Activated T-cell treated with anti-CD3 and anti-CD28 coated beads, Interleukin-2, amount 50 U/mL, for 4 hours (primary cell): ENCODE measurements at regions not wholly inside any gene's neighbourhood (a gene's known extent, or its start where the extent isn't known, plus 50 kb on each side); places are given as distances from the start of the nearest gene placed in this dataset.

ENCODE experiments used
- ATAC-seq, 2 donors: fragments of 200-7000 bp; cut with Tn5 transposase; one replicate each; pipeline ENCODE4 v1.10.0; 2021
- DNase-seq: peaks from one replicate; pipeline ENCODE4 v3.0.0-alpha.2; 2020
- H3K27me3 Mint-ChIP-seq: one replicate; pipeline ENCODE4 v1.8.0; 2021; ENCODE audit warnings: low read depth, mixed read lengths
- H3K36me3 Mint-ChIP-seq: one replicate; pipeline ENCODE4 v1.8.0; 2022; ENCODE audit warnings: mixed read lengths; ENCODE audit not compliant: insufficient read depth
- H3K4me1 Mint-ChIP-seq: one replicate; pipeline ENCODE4 v1.8.0; 2021; ENCODE audit warnings: low read depth, mixed read lengths
- H3K4me3 Mint-ChIP-seq: one replicate; pipeline ENCODE4 v1.8.0; 2021; ENCODE audit warnings: mild to moderate bottlenecking, moderate library complexity, mixed read lengths
- H3K9me3 Mint-ChIP-seq: one replicate; pipeline ENCODE4 v1.8.0; 2021; ENCODE audit warnings: mixed read lengths

GRCh38 chr6:170101281-170102035 is 189.4 kb downstream of the DLL1 start:
- no peak for DNase-seq
- Mint-ChIP-seq H3K36me3 (no peaks in the 10 kb centered on the region), H3K9me3 (peaks cover 7% of the 10 kb centered on the region)

GRCh38 chr6:170100046-170100445 is 190.8 kb downstream of the DLL1 start:
- Mint-ChIP-seq H3K36me3 (no peaks in the 10 kb centered on the region), H3K4me1 (no peaks in the 10 kb centered on the region), H3K9me3 (peaks cover 7% of the 10 kb centered on the region), H3K27me3 (peaks cover 10% of the 10 kb centered on the region), H3K4me3 (no peak overlapping the region)
- ATAC-seq (no peak), DNase-seq (no peak)

More at GRCh38 chr6:170101281-170102035, 189.4 kb downstream of the DLL1 start:
- peaks cover 8% of the 10 kb centered on the region for H3K27me3 Mint-ChIP-seq
- H3K4me3 Mint-ChIP-seq = no peak overlapping the region
- ATAC-seq = no peak
- no peaks in the 10 kb centered on the region for H3K4me1 Mint-ChIP-seq

- H3K9me3 Mint-ChIP-seq = peaks cover 7% of the 10 kb centered on the region
- ATAC-seq (no peak), DNase-seq (no peak)
- H3K36me3 Mint-ChIP-seq = no peaks in the 10 kb centered on the region
- peaks cover 10% of the 10 kb centered on the region for H3K27me3 Mint-ChIP-seq
- no peaks in the 10 kb centered on the region for H3K4me1 Mint-ChIP-seq
- no peak overlapping the region for H3K4me3 Mint-ChIP-seq
These were observed 191.5 kb downstream of the DLL1 start for GRCh38 chr6:170099387-170099786.

GRCh38 chr6:170098428-170099170 is 192.3 kb downstream of the DLL1 start:
- ATAC-seq (no peak), DNase-seq (no peak)
- Mint-ChIP-seq H3K9me3 (peaks cover 7% of the 10 kb centered on the region), H3K4me1 (no peaks in the 10 kb centered on the region), H3K27me3 (peaks cover 10% of the 10 kb centered on the region), H3K36me3 (no peaks in the 10 kb centered on the region), H3K4me3 (no peak overlapping the region)

GRCh38 chr6:170097505-170098427 is 193.1 kb downstream of the DLL1 start:
- DNase-seq (no peak), ATAC-seq (no peak)
- H3K27me3 Mint-ChIP-seq = peaks cover 10% of the 10 kb centered on the region
- no peaks in the 10 kb centered on the region for H3K36me3 Mint-ChIP-seq
- peaks cover 7% of the 10 kb centered on the region for H3K9me3 Mint-ChIP-seq
- H3K4me3 Mint-ChIP-seq = no peak overlapping the region
- H3K4me1 Mint-ChIP-seq = no peaks in the 10 kb centered on the region

- H3K4me3 Mint-ChIP-seq = no peak overlapping the region
- H3K36me3 Mint-ChIP-seq = no peaks in the 10 kb centered on the region
- peaks cover 10% of the 10 kb centered on the region for H3K27me3 Mint-ChIP-seq
- DNase-seq = no peak
- ATAC-seq = no peak
- no peaks in the 10 kb centered on the region for H3K4me1 Mint-ChIP-seq
- peaks cover 7% of the 10 kb centered on the region for H3K9me3 Mint-ChIP-seq
These were observed 193.9 kb downstream of the DLL1 start for GRCh38 chr6:170096803-170097504.

- DNase-seq = no peak
These were observed 194.6 kb downstream of the DLL1 start for GRCh38 chr6:170096191-170096802.

GRCh38 chr6:170095273-170095981 is 195.5 kb downstream of the DLL1 start:
- H3K27me3 Mint-ChIP-seq = peaks cover 10% of the 10 kb centered on the region
- no peak for ATAC-seq
- no peak for DNase-seq

More at GRCh38 chr6:170096191-170096802, 194.6 kb downstream of the DLL1 start:
- no peaks in the 10 kb centered on the region for H3K4me1 Mint-ChIP-seq
- no peak overlapping the region for H3K4me3 Mint-ChIP-seq
- peaks cover 7% of the 10 kb centered on the region for H3K9me3 Mint-ChIP-seq
- peaks cover 10% of the 10 kb centered on the region for H3K27me3 Mint-ChIP-seq
- ATAC-seq = no peak
- H3K36me3 Mint-ChIP-seq = no peaks in the 10 kb centered on the region

GRCh38 chr6:170094686-170095272 is 196.1 kb downstream of the DLL1 start:
- Mint-ChIP-seq H3K9me3 (no peaks in the 10 kb centered on the region), H3K36me3 (no peaks in the 10 kb centered on the region), H3K4me3 (no peak overlapping the region), H3K27me3 (peaks cover 10% of the 10 kb centered on the region), H3K4me1 (peaks cover 10% of the 10 kb centered on the region)
- no peak for DNase-seq
- ATAC-seq = no peak

More at GRCh38 chr6:170095273-170095981, 195.5 kb downstream of the DLL1 start:
- Mint-ChIP-seq H3K4me3 (no peak overlapping the region), H3K4me1 (peaks cover 3% of the 10 kb centered on the region), H3K9me3 (peaks cover under 1% of the 10 kb centered on the region), H3K36me3 (no peaks in the 10 kb centered on the region)

GRCh38 chr6:170093658-170094596 is 197.0 kb downstream of the DLL1 start:
- DNase-seq (no peak), ATAC-seq (no peak)
- Mint-ChIP-seq H3K36me3 (no peaks in the 10 kb centered on the region), H3K9me3 (no peaks in the 10 kb centered on the region), H3K4me1 (peaks cover 18% of the 10 kb centered on the region), H3K4me3 (no peak overlapping the region), H3K27me3 (peaks cover 10% of the 10 kb centered on the region)

- H3K36me3 Mint-ChIP-seq = no peaks in the 10 kb centered on the region
- H3K27me3 Mint-ChIP-seq = peaks cover 10% of the 10 kb centered on the region
- H3K4me1 Mint-ChIP-seq = peaks cover 24% of the 10 kb centered on the region
- DNase-seq = no peak
- no peak for ATAC-seq
- H3K4me3 Mint-ChIP-seq = no peak overlapping the region
- H3K9me3 Mint-ChIP-seq = no peaks in the 10 kb centered on the region
These were observed 197.6 kb downstream of the DLL1 start for GRCh38 chr6:170093276-170093657.

- Mint-ChIP-seq H3K9me3 (no peaks in the 10 kb centered on the region), H3K27me3 (peaks cover 10% of the 10 kb centered on the region), H3K36me3 (no peaks in the 10 kb centered on the region), H3K4me3 (no peak overlapping the region), H3K4me1 (peaks cover 29% of the 10 kb centered on the region)
- DNase-seq = no peak
- ATAC-seq = no peak
These were observed 198.1 kb downstream of the DLL1 start for GRCh38 chr6:170092826-170093225.
